T1000 (cell line): ENCODE measurements at regions not wholly inside any gene's neighbourhood (a gene's known extent, or its start where the extent isn't known, plus 50 kb on each side); places are given as distances from the start of the nearest gene placed in this dataset.
"Not testable (repeated sequence)": the region's sequence is repeated elsewhere in the genome, so short reads cannot be mapped to it uniquely, and the experiment has no call there.

Experiments used
- DNase-seq: peaks from one replicate; lab custom pipeline; 2025; ENCODE audit warnings: mixed read lengths; lab: John Stamatoyannopoulos, UW

GRCh38 chr16:48681520-48681919 is 71.5 kb upstream of the N4BP1 start:
- DNase-seq: no peak

GRCh38 chr16:48680881-48681280 is 70.9 kb upstream of the N4BP1 start:
- DNase-seq: no peak

GRCh38 chr16:48676836-48677235 is 66.9 kb upstream of the N4BP1 start:
- no peak for DNase-seq

- DNase-seq: not testable (repeated sequence)
Observed at GRCh38 chr16:48668184-48668583, 58.2 kb upstream of the N4BP1 start.

- DNase-seq: no peak
Observed at GRCh38 chr16:48659940-48660339, 50.0 kb upstream of the N4BP1 start.
